KG1 (cell line): ENCODE measurements at regions not wholly inside any gene's neighbourhood (a gene's known extent, or its start where the extent isn't known, plus 50 kb on each side); places are given as distances from the start of the nearest gene placed in this dataset.
"Not testable (repeated sequence)": the region's sequence is repeated elsewhere in the genome, so short reads cannot be mapped to it uniquely, and the experiment has no call there.

Source experiments
- DNase-seq: peaks from one replicate; lab custom pipeline; 2025; lab: John Stamatoyannopoulos, UW

GRCh38 chr6:82576284-82576683, 212.7 kb downstream of the TPBG start:
- DNase-seq, result no peak

GRCh38 chr6:82584194-82584695, 220.6 kb downstream of the TPBG start:
- DNase-seq, result no peak

- no peak for DNase-seq
Measured at GRCh38 chr6:82584856-82585255, 221.2 kb downstream of the TPBG start.

GRCh38 chr6:82588020-82588419, 224.4 kb downstream of the TPBG start:
- no peak for DNase-seq

- no peak for DNase-seq
Measured at GRCh38 chr6:82588859-82589412, 225.3 kb downstream of the TPBG start.

- no peak for DNase-seq
Measured at GRCh38 chr6:82589509-82590206, 226.0 kb downstream of the TPBG start.

GRCh38 chr6:82597201-82597600, 233.6 kb downstream of the TPBG start:
- DNase-seq, result no peak

GRCh38 chr6:82602776-82603175, 239.2 kb downstream of the TPBG start:
- no peak for DNase-seq

- DNase-seq, result no peak
Measured at GRCh38 chr6:82603871-82604270, 240.3 kb downstream of the TPBG start.

GRCh38 chr6:82607998-82608725, 244.5 kb downstream of the TPBG start:
- no peak for DNase-seq

GRCh38 chr6:82608781-82609180, 245.2 kb downstream of the TPBG start:
- DNase-seq, result no peak

- DNase-seq, result no peak
Measured at GRCh38 chr6:82611751-82612150, 248.1 kb downstream of the TPBG start.

GRCh38 chr6:82612475-82613039, 248.9 kb downstream of the TPBG start:
- DNase-seq, result no peak

GRCh38 chr6:82614518-82614917, 250.9 kb downstream of the TPBG start:
- no peak for DNase-seq

GRCh38 chr6:82616386-82617028, 252.9 kb downstream of the TPBG start:
- no peak for DNase-seq

- no peak for DNase-seq
Measured at GRCh38 chr6:82617648-82618047, 254.0 kb downstream of the TPBG start.

GRCh38 chr6:82619573-82619972, 256.0 kb downstream of the TPBG start:
- DNase-seq, result no peak

GRCh38 chr6:82622461-82622860, 258.8 kb downstream of the TPBG start:
- DNase-seq, result no peak

GRCh38 chr6:82624251-82624650, 260.6 kb downstream of the TPBG start:
- DNase-seq, result no peak

GRCh38 chr6:82626946-82627345, 263.3 kb downstream of the TPBG start:
- DNase-seq, result not testable (repeated sequence)

GRCh38 chr6:82629921-82630320, 266.3 kb downstream of the TPBG start:
- no peak for DNase-seq

GRCh38 chr6:82641677-82642076, 278.1 kb downstream of the TPBG start:
- DNase-seq, result no peak
